AG08396 (cell line): ENCODE measurements at regions not wholly inside any gene's neighbourhood (a gene's known extent, or its start where the extent isn't known, plus 50 kb on each side); places are given as distances from the start of the nearest gene placed in this dataset.
A peak's percentile ranks its signal among the peaks of the same experiment; 100 is the strongest.
"Not testable (repeated sequence)": the region's sequence is repeated elsewhere in the genome, so short reads cannot be mapped to it uniquely, and the experiment has no call there.

Experiments
- DNase-seq: peaks from one replicate; pipeline ENCODE4 v3.0.0; 2012; ENCODE audit warnings: low spot score, mixed read lengths

GRCh38 chr3:146382386-146382785 is 87.0 kb downstream of the PLSCR2 start:
- no peak for DNase-seq

- DNase-seq = no peak
Measured at GRCh38 chr3:146380046-146380445, 89.3 kb downstream of the PLSCR2 start.

GRCh38 chr3:146375219-146375618 is 94.1 kb downstream of the PLSCR2 start:
- no peak for DNase-seq

GRCh38 chr3:146374146-146374545 is 95.2 kb downstream of the PLSCR2 start:
- DNase-seq = no peak

GRCh38 chr3:146371902-146372301 is 97.5 kb downstream of the PLSCR2 start:
- no peak for DNase-seq

- no peak for DNase-seq
Measured at GRCh38 chr3:146368882-146369523, 100.4 kb downstream of the PLSCR2 start.

- DNase-seq = no peak
Measured at GRCh38 chr3:146359841-146360240, 108.9 kb upstream of the PLSCR4 start.

- DNase-seq = not testable (repeated sequence)
Measured at GRCh38 chr3:146354421-146354820, 103.5 kb upstream of the PLSCR4 start.

- no peak for DNase-seq
Measured at GRCh38 chr3:146350852-146351251, 99.9 kb upstream of the PLSCR4 start.

- no peak for DNase-seq
Measured at GRCh38 chr3:146345900-146346299, 95.0 kb upstream of the PLSCR4 start.

GRCh38 chr3:146343551-146343950 is 92.6 kb upstream of the PLSCR4 start:
- DNase-seq = no peak

- DNase-seq = peak; percentile 13
Measured at GRCh38 chr3:146342989-146343388, 92.1 kb upstream of the PLSCR4 start.

GRCh38 chr3:146339349-146339748 is 88.4 kb upstream of the PLSCR4 start:
- no peak for DNase-seq

GRCh38 chr3:146337991-146338390 is 87.1 kb upstream of the PLSCR4 start:
- no peak for DNase-seq

GRCh38 chr3:146335386-146335785 is 84.5 kb upstream of the PLSCR4 start:
- no peak for DNase-seq

- no peak for DNase-seq
Measured at GRCh38 chr3:146334151-146334550, 83.2 kb upstream of the PLSCR4 start.

GRCh38 chr3:146331967-146332366 is 81.1 kb upstream of the PLSCR4 start:
- no peak for DNase-seq

GRCh38 chr3:146326875-146327543 is 76.1 kb upstream of the PLSCR4 start:
- peak; percentile 53 for DNase-seq

- DNase-seq = no peak
Measured at GRCh38 chr3:146325170-146325569, 74.3 kb upstream of the PLSCR4 start.

- no peak for DNase-seq
Measured at GRCh38 chr3:146322216-146322817, 71.4 kb upstream of the PLSCR4 start.

- no peak for DNase-seq
Measured at GRCh38 chr3:146314871-146315270, 64.0 kb upstream of the PLSCR4 start.

GRCh38 chr3:146313746-146314111 is 62.8 kb upstream of the PLSCR4 start:
- DNase-seq = no peak

- DNase-seq = no peak
Measured at GRCh38 chr3:146313031-146313745, 62.3 kb upstream of the PLSCR4 start.
